ENCODE measurements at regions not wholly inside any gene's neighbourhood (a gene's known extent, or its start where the extent isn't known, plus 50 kb on each side); places are given as distances from the start of the nearest gene placed in this dataset.

GRCh38 chr5:124823380-124823779, 76.9 kb upstream of the ZNF608 start:
- TF ChIP-seq CTCF (IDR thresholded peaks at IDR 0.05), result no peak
- TF ChIP-seq POLR2A (IDR thresholded peaks at IDR 0.05), result no peak
